Activated CD8-positive, alpha-beta T cell treated with anti-CD3 and anti-CD28 coated beads for 36 hours (primary cell): ENCODE measurements at regions not wholly inside any gene's neighbourhood (a gene's known extent, or its start where the extent isn't known, plus 50 kb on each side); places are given as distances from the start of the nearest gene placed in this dataset.

ENCODE experiments used
- ATAC-seq: fragments of 200-7000 bp; cut with Tn5 transposase; one replicate; pipeline ENCODE4 v1.10.0; 2021; ENCODE audit warnings: mild to moderate bottlenecking, moderate library complexity
- CTCF ChIA-PET: fragments of 350-600 bp; sonication (Branson Sonifier 250); formaldehyde crosslinking; loops from one replicate; lab custom pipeline; 2021; ENCODE audit warnings: antibody characterized with exemption; lab: Charles Lee
- POLR2A ChIA-PET: fragments of 350-600 bp; sonication (Branson Sonifier 250); formaldehyde crosslinking; loops from one replicate; lab custom pipeline; 2021; ENCODE audit warnings: antibody characterized with exemption; lab: Charles Lee
- DNase-seq: peaks from one replicate; pipeline ENCODE4 v3.0.0-alpha.2; 2020
- H3K27ac Mint-ChIP-seq: one replicate; pipeline ENCODE4 v1.8.0; 2021; ENCODE audit warnings: mild to moderate bottlenecking, mixed read lengths
- H3K27me3 Mint-ChIP-seq: one replicate; pipeline ENCODE4 v1.8.0; 2021; ENCODE audit warnings: mixed read lengths
- H3K36me3 Mint-ChIP-seq: one replicate; pipeline ENCODE4 v1.8.0; 2021; ENCODE audit warnings: low read depth, mixed read lengths
- H3K4me1 Mint-ChIP-seq: one replicate; pipeline ENCODE4 v1.8.0; 2021; ENCODE audit warnings: low read depth, mixed read lengths
- H3K4me3 Mint-ChIP-seq: one replicate; pipeline ENCODE4 v1.8.0; 2021; ENCODE audit warnings: mild to moderate bottlenecking, moderate library complexity, mixed read lengths
- H3K9me3 Mint-ChIP-seq: one replicate; pipeline ENCODE4 v1.8.0; 2021; ENCODE audit warnings: mixed read lengths
- CTCF ChIP-seq: fragments of 200-600 bp; IDR thresholded peaks from one replicate; pipeline ENCODE4 v1.8.0; 2022; ENCODE audit warnings: antibody characterized with exemption, mild to moderate bottlenecking
- intact Hi-C: fragments of 100-400 bp; cut with micrococcal nuclease; formaldehyde crosslinking; loops from one replicate; pipeline ENCODE4 v1.10.0; 2022

GRCh38 chr1:101706366-101706765, 290.4 kb downstream of the OLFM3 start:
- TF ChIP-seq CTCF, result no peak
- Mint-ChIP-seq H3K4me3 (no peak overlapping the region), H3K36me3 (no peaks in the 10 kb centered on the region), H3K9me3 (no peaks in the 10 kb centered on the region), H3K27me3 (peaks cover 2% of the 10 kb centered on the region), H3K27ac (no peak overlapping the region), H3K4me1 (no peaks in the 10 kb centered on the region)
- ATAC-seq (no peak), DNase-seq (no peak)
- POLR2A ChIA-PET, result no interaction called here
- CTCF ChIA-PET, result no interaction called here
- intact Hi-C loops, result no loop called here

GRCh38 chr1:101709721-101710120, 287.0 kb downstream of the OLFM3 start:
- Mint-ChIP-seq H3K4me3 (no peak overlapping the region), H3K27ac (no peak overlapping the region), H3K9me3 (no peaks in the 10 kb centered on the region), H3K27me3 (no peaks in the 10 kb centered on the region), H3K36me3 (no peaks in the 10 kb centered on the region), H3K4me1 (no peaks in the 10 kb centered on the region)
- intact Hi-C loops, result loop anchor here (10.0 kb wide), 1 partner anchor 635 kb away; no protein-coding TSS in a partner anchor
- ChIA-PET CTCF (no interaction called here), POLR2A (no interaction called here)
- TF ChIP-seq CTCF, result no peak
- no peak for ATAC-seq
- DNase-seq, result no peak

GRCh38 chr1:101713760-101714159, 283.0 kb downstream of the OLFM3 start:
- no peak for TF ChIP-seq CTCF
- POLR2A ChIA-PET, result interaction anchor here (0.6 kb wide), 1 partner anchor 36 kb away, joined by 3 read pairs; no protein-coding TSS in a partner anchor
- Mint-ChIP-seq H3K4me1 (no peaks in the 10 kb centered on the region), H3K9me3 (no peaks in the 10 kb centered on the region), H3K4me3 (no peak overlapping the region), H3K27ac (no peak overlapping the region), H3K27me3 (no peaks in the 10 kb centered on the region), H3K36me3 (no peaks in the 10 kb centered on the region)
- intact Hi-C loops, result loop anchor here (10.0 kb wide), 1 partner anchor 631 kb away; no protein-coding TSS in a partner anchor
- no peak for DNase-seq
- CTCF ChIA-PET, result no interaction called here
- no peak for ATAC-seq

- no peak overlapping the region for H3K4me3 Mint-ChIP-seq
- no peaks in the 10 kb centered on the region for H3K4me1 Mint-ChIP-seq
- POLR2A ChIA-PET, result no interaction called here
- no peaks in the 10 kb centered on the region for H3K36me3 Mint-ChIP-seq
- no peak for TF ChIP-seq CTCF
- DNase-seq (no peak), ATAC-seq (no peak)
- H3K9me3 Mint-ChIP-seq, result no peaks in the 10 kb centered on the region
- H3K27me3 Mint-ChIP-seq, result no peaks in the 10 kb centered on the region
- intact Hi-C loops, result loop anchor here (10.0 kb wide), 1 partner anchor 61 kb away; no protein-coding TSS in a partner anchor
- no peak overlapping the region for H3K27ac Mint-ChIP-seq
- CTCF ChIA-PET, result no interaction called here
These were observed 273.3 kb downstream of the OLFM3 start for GRCh38 chr1:101723415-101723814.

- H3K27me3 Mint-ChIP-seq, result no peaks in the 10 kb centered on the region
- H3K4me1 Mint-ChIP-seq, result no peaks in the 10 kb centered on the region
- ChIA-PET POLR2A (no interaction called here), CTCF (no interaction called here)
- no peak for ATAC-seq
- no peaks in the 10 kb centered on the region for H3K9me3 Mint-ChIP-seq
- DNase-seq, result no peak
- no peak overlapping the region for H3K4me3 Mint-ChIP-seq
- no peak for TF ChIP-seq CTCF
- no peaks in the 10 kb centered on the region for H3K36me3 Mint-ChIP-seq
- no peak overlapping the region for H3K27ac Mint-ChIP-seq
- intact Hi-C loops, result loop anchor here (10.0 kb wide), 1 partner anchor 57 kb away; no protein-coding TSS in a partner anchor
These were observed 268.7 kb downstream of the OLFM3 start for GRCh38 chr1:101728029-101728428.
